Trophoblast cell (in vitro differentiated cells and primary cell): ENCODE measurements at regions not wholly inside any gene's neighbourhood (a gene's known extent, or its start where the extent isn't known, plus 50 kb on each side); places are given as distances from the start of the nearest gene placed in this dataset.
"Not testable (repeated sequence)": the region's sequence is repeated elsewhere in the genome, so short reads cannot be mapped to it uniquely, and the experiment has no call there.

Experiments used
- DNase-seq, 2 donors: peaks; one replicate each; pipeline ENCODE4 v3.0.0-alpha.2; 2016
- H2AFZ ChIP-seq: 2 replicates; pipeline ENCODE4 v1.6.1; 2013; ENCODE audit warnings: low read length, moderate library complexity, mild to moderate bottlenecking; ENCODE audit not compliant: insufficient read depth, poor library complexity
- H2AK5ac ChIP-seq: 2 replicates; pipeline ENCODE4 v1.6.1; 2013; ENCODE audit warnings: mild to moderate bottlenecking, low read length
- H2BK120ac ChIP-seq: 2 replicates; pipeline ENCODE4 v1.6.1; 2013; ENCODE audit warnings: low read length, mild to moderate bottlenecking, moderate library complexity; ENCODE audit not compliant: insufficient read depth, poor library complexity
- H2BK12ac ChIP-seq: 2 replicates; pipeline ENCODE4 v1.6.1; 2013; ENCODE audit warnings: mild to moderate bottlenecking, low read length, moderate library complexity
- H2BK5ac ChIP-seq: 2 replicates; pipeline ENCODE4 v1.6.1; 2013; ENCODE audit warnings: low read length, low read depth, moderate library complexity, mild to moderate bottlenecking; ENCODE audit not compliant: poor library complexity
- H3K14ac ChIP-seq: 2 replicates; pipeline ENCODE4 v1.6.1; 2013; ENCODE audit warnings: mild to moderate bottlenecking, low read length
- H3K18ac ChIP-seq: 2 replicates; pipeline ENCODE4 v1.6.1; 2013; ENCODE audit warnings: mild to moderate bottlenecking, low read length
- H3K23ac ChIP-seq: 2 replicates; pipeline ENCODE4 v1.6.1; 2013; ENCODE audit warnings: low read length
- H3K27ac ChIP-seq: 2 replicates; pipeline ENCODE4 v1.5.1; 2013; ENCODE audit warnings: low read depth, mild to moderate bottlenecking, inconsistent platforms, low read length, moderate library complexity
- H3K27me3 ChIP-seq: 2 replicates; pipeline ENCODE4 v1.6.1; 2013; ENCODE audit warnings: inconsistent platforms, mild to moderate bottlenecking, low read length, moderate library complexity; ENCODE audit not compliant: insufficient read depth
- H3K36me3 ChIP-seq, 2 experiments: 1 replicate in 1 of 2; 2 replicates in 1 of 2; pipeline ENCODE4 v1.6.1; 2013; ENCODE audit warnings: low read length in 2 of 2, mild to moderate bottlenecking in 2 of 2, moderate library complexity in 1 of 2; ENCODE audit not compliant: insufficient read depth in 2 of 2, control insufficient read depth in 1 of 2
- H3K4ac ChIP-seq: 2 replicates; pipeline ENCODE4 v1.6.1; 2013; ENCODE audit warnings: low read depth, mild to moderate bottlenecking, low read length, moderate library complexity
- H3K4me1 ChIP-seq, 2 experiments: 1 replicate in 1 of 2; 2 replicates in 1 of 2; pipeline ENCODE4 v1.6.1; 2013; ENCODE audit warnings: low read length in 2 of 2, mild to moderate bottlenecking in 2 of 2, moderate library complexity in 1 of 2; ENCODE audit not compliant: insufficient read depth in 2 of 2, control insufficient read depth in 1 of 2
- H3K4me2 ChIP-seq: 2 replicates; pipeline ENCODE4 v1.6.1; 2013; ENCODE audit warnings: inconsistent platforms, mild to moderate bottlenecking, low read length, moderate library complexity
- H3K4me3 ChIP-seq: 2 replicates; pipeline ENCODE4 v1.5.1; 2013; ENCODE audit warnings: mild to moderate bottlenecking, low read depth, low read length, inconsistent platforms
- H3K79me1 ChIP-seq: one replicate; pipeline ENCODE4 v1.6.1; 2013; ENCODE audit warnings: low read length
- H3K79me2 ChIP-seq: 2 replicates; pipeline ENCODE4 v1.6.1; 2013; ENCODE audit warnings: low read length, mild to moderate bottlenecking; ENCODE audit not compliant: control insufficient read depth, insufficient read depth, poor library complexity
- H3K9ac ChIP-seq: 2 replicates; pipeline ENCODE4 v1.6.1; 2013; ENCODE audit warnings: mild to moderate bottlenecking, low read length
- H3K9me3 ChIP-seq: 2 replicates; pipeline ENCODE4 v1.6.1; 2013; ENCODE audit warnings: low read depth, mild to moderate bottlenecking, control low read depth, inconsistent platforms, low read length; ENCODE audit not compliant: insufficient read depth
- H4K12ac ChIP-seq: 2 replicates; pipeline ENCODE4 v1.6.1; 2013; ENCODE audit warnings: low read depth, mild to moderate bottlenecking, low read length, moderate library complexity
- H4K8ac ChIP-seq: 2 replicates; pipeline ENCODE4 v1.6.1; 2013; ENCODE audit warnings: low read depth, mild to moderate bottlenecking, low read length, moderate library complexity
- H4K91ac ChIP-seq: one replicate; pipeline ENCODE4 v1.6.1; 2013; ENCODE audit warnings: low read depth, mild to moderate bottlenecking, low read length, moderate library complexity
- WGBS: extraction: QIAGEN DNeasy Blood & Tissue Kit; methylation state at CpG from one replicate; pipeline ENCODE4 v1.1.7; 2013; ENCODE audit warnings: missing lambda C conversion rate; ENCODE audit not compliant: insufficient read length, insufficient coverage; ENCODE audit errors: extremely low coverage; 5-methylcytosine and 5-hydroxymethylcytosine counted together

GRCh38 chr7:150016651-150017189, 143.0 kb downstream of the ATP6V0E2 start:
- not testable (repeated sequence) for H2BK120ac ChIP-seq, H3K9me3 ChIP-seq, H4K12ac ChIP-seq, H3K4me2 ChIP-seq, DNase-seq, H2AK5ac ChIP-seq, H3K9ac ChIP-seq, H3K4ac ChIP-seq, H2BK12ac ChIP-seq, H3K4me1 ChIP-seq, H2AFZ ChIP-seq, H3K14ac ChIP-seq, H3K79me2 ChIP-seq, H3K36me3 ChIP-seq, H3K18ac ChIP-seq, H2BK5ac ChIP-seq, H3K4me3 ChIP-seq, H4K8ac ChIP-seq, H4K91ac ChIP-seq, H3K27ac ChIP-seq, H3K79me1 ChIP-seq, H3K27me3 ChIP-seq, H3K23ac ChIP-seq
- WGBS: no CpG with 5 or more reads among the region's 3 CpGs

GRCh38 chr7:150020210-150020609, 146.4 kb downstream of the ATP6V0E2 start:
- H3K27ac ChIP-seq, H3K9ac ChIP-seq, H3K9me3 ChIP-seq, H3K18ac ChIP-seq, H4K8ac ChIP-seq, H3K36me3 ChIP-seq, H3K14ac ChIP-seq, H3K23ac ChIP-seq, H2BK120ac ChIP-seq, H3K79me2 ChIP-seq, H2AK5ac ChIP-seq, H3K4ac ChIP-seq, H3K27me3 ChIP-seq, DNase-seq, H3K4me2 ChIP-seq, H4K91ac ChIP-seq, H3K79me1 ChIP-seq, H2BK12ac ChIP-seq, H4K12ac ChIP-seq, H2AFZ ChIP-seq, H2BK5ac ChIP-seq, H3K4me1 ChIP-seq, H3K4me3 ChIP-seq: not testable (repeated sequence)
- WGBS: no CpG with 5 or more reads among the region's 3 CpGs

DNA sequence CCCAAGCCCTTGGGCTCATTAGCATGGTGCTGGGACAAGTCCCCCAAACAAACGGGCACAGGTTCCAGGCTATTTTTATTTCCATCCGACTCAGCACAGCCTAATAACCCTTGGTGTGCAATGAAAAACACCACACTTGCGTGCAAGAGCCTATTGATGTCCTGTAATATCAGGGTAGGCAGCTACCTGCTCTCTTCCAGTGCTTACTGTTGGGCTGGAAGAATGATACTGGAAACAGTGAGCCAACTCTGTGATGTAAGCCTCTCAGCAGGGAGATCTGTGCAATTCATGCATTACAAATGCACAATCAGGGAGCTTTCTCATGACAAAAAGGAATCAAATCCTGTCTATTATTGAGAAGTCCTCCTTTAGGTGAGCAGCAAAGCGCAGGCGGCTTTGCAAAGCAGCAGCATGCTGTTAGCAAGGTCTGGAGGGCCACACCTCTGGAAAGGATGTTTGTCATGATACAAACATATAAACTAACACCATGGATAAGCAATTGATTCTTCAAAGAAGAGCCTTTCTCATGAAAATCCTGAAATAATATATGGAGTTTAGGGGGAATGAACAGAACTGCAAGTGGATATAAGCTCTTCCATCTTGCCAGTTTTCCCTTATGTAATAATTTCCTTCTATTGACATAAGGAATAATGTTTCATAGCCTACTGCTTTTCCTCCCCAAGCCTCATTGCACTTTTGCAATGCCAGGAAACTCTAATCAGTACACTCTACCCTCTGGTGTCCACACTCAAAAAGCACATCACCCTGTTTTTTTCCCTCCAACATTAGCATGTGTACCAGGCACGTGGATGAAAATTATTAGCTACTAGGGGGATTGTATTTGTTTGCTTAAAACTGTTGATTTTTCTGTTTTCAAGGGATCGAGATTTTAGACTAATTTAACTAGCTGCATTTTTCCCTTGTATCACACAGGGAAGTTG, 151.1 kb downstream of the ATP6V0E2 start:
- H3K4me3 ChIP-seq, H2AFZ ChIP-seq, H3K18ac ChIP-seq, H3K27me3 ChIP-seq, DNase-seq, H2BK120ac ChIP-seq, H4K12ac ChIP-seq, H3K9me3 ChIP-seq, H3K9ac ChIP-seq, H3K79me1 ChIP-seq, H3K36me3 ChIP-seq, H4K91ac ChIP-seq, H3K27ac ChIP-seq, H3K4me2 ChIP-seq, H3K23ac ChIP-seq, H2BK12ac ChIP-seq, H2BK5ac ChIP-seq, H3K14ac ChIP-seq, H4K8ac ChIP-seq, H2AK5ac ChIP-seq, H3K4me1 ChIP-seq, H3K79me2 ChIP-seq, H3K4ac ChIP-seq: not testable (repeated sequence)
- no CpG with 5 or more reads among the region's 7 CpGs for WGBS

- not testable (repeated sequence) for H2BK5ac ChIP-seq, H3K79me2 ChIP-seq, H3K36me3 ChIP-seq, H3K27me3 ChIP-seq, H4K12ac ChIP-seq, H3K18ac ChIP-seq, H3K4ac ChIP-seq, H4K91ac ChIP-seq, H3K9ac ChIP-seq, H3K4me3 ChIP-seq, H4K8ac ChIP-seq, H3K4me2 ChIP-seq, H3K14ac ChIP-seq, H3K9me3 ChIP-seq, H3K27ac ChIP-seq, H3K23ac ChIP-seq, H2BK120ac ChIP-seq, H3K4me1 ChIP-seq, DNase-seq, H2AFZ ChIP-seq, H2AK5ac ChIP-seq, H2BK12ac ChIP-seq, H3K79me1 ChIP-seq
- no CpG with 5 or more reads among the region's 7 CpGs for WGBS
Measured at GRCh38 chr7:150025802-150026201, 152.0 kb downstream of the ATP6V0E2 start.
